AG09319 (cell line): ENCODE measurements at regions not wholly inside any gene's neighbourhood (a gene's known extent, or its start where the extent isn't known, plus 50 kb on each side); places are given as distances from the start of the nearest gene placed in this dataset.
"Not testable (repeated sequence)": the region's sequence is repeated elsewhere in the genome, so short reads cannot be mapped to it uniquely, and the experiment has no call there.

ENCODE experiments used
- DNase-seq: peaks from one replicate; pipeline ENCODE4 v3.0.0-alpha.2; 2010; ENCODE audit warnings: low read depth; ENCODE audit errors: extremely low read depth
- CTCF ChIP-seq: IDR thresholded peaks from 2 replicates; pipeline ENCODE4 v1.5.1; 2011; ENCODE audit warnings: low read depth, mild to moderate bottlenecking, inconsistent platforms, low read length, moderate library complexity

GRCh38 chr12:42729535-42729900 lies 140.0 kb upstream of the PRICKLE1 start:
- no peak for DNase-seq
- TF ChIP-seq CTCF = no peak

- TF ChIP-seq CTCF = no peak
- no peak for DNase-seq
These were observed 139.4 kb upstream of the PRICKLE1 start for GRCh38 chr12:42728770-42729534.

GRCh38 chr12:42728287-42728686 lies 138.7 kb upstream of the PRICKLE1 start:
- DNase-seq = no peak
- TF ChIP-seq CTCF = no peak

GRCh38 chr12:42725809-42726208 lies 136.3 kb upstream of the PRICKLE1 start:
- TF ChIP-seq CTCF = no peak
- DNase-seq = no peak

- no peak for TF ChIP-seq CTCF
These were observed 126.9 kb upstream of the PRICKLE1 start for GRCh38 chr12:42716491-42716891.

GRCh38 chr12:42713566-42713965 lies 124.0 kb upstream of the PRICKLE1 start:
- DNase-seq = not testable (repeated sequence)

More at GRCh38 chr12:42716491-42716891, 126.9 kb upstream of the PRICKLE1 start:
- DNase-seq = no peak

- DNase-seq = not testable (repeated sequence)
These were observed 118.8 kb upstream of the PRICKLE1 start for GRCh38 chr12:42708374-42708773.

- TF ChIP-seq CTCF = no peak
- no peak for DNase-seq
These were observed 118.0 kb upstream of the PRICKLE1 start for GRCh38 chr12:42707312-42708226.
